DOHH2 (cell line): ENCODE measurements at regions not wholly inside any gene's neighbourhood (a gene's known extent, or its start where the extent isn't known, plus 50 kb on each side); places are given as distances from the start of the nearest gene placed in this dataset.

Experiments
- H3F3A ChIP-seq: fragments of 200-600 bp; sonication (generic), shearing (Covaris generic); 2 replicates; pipeline ENCODE4 v1.6.0; 2016; ENCODE audit warnings: antibody characterized with exemption, mild to moderate bottlenecking; ENCODE audit not compliant: control insufficient read depth, insufficient read depth
- H3K27ac ChIP-seq: fragments of 200-600 bp; sonication (generic); 2 replicates; pipeline ENCODE4 v1.5.1; 2014; ENCODE audit warnings: low read depth, mild to moderate bottlenecking, low read length, moderate library complexity
- H3K27me3 ChIP-seq: fragments of 200-600 bp; sonication (generic); 2 replicates; pipeline ENCODE4 v1.6.1; 2014; ENCODE audit warnings: mild to moderate bottlenecking, low read length, mixed read lengths; ENCODE audit not compliant: control insufficient read depth
- H3K36me3 ChIP-seq: fragments of 200-600 bp; sonication (generic); 2 replicates; pipeline ENCODE4 v1.6.1; 2014; ENCODE audit warnings: mild to moderate bottlenecking, low read length, moderate library complexity, mixed read lengths; ENCODE audit not compliant: control insufficient read depth
- H3K4me1 ChIP-seq: fragments of 200-600 bp; sonication (generic); 2 replicates; pipeline ENCODE4 v1.6.1; 2014; ENCODE audit warnings: mild to moderate bottlenecking, low read length, mixed read lengths; ENCODE audit not compliant: control insufficient read depth
- H3K4me2 ChIP-seq: fragments of 200-600 bp; sonication (generic); 2 replicates; pipeline ENCODE4 v1.6.0; 2014; ENCODE audit warnings: mild to moderate bottlenecking, low read length, moderate library complexity
- H3K4me3 ChIP-seq: fragments of 200-600 bp; sonication (generic); 2 replicates; pipeline ENCODE4 v1.5.1; 2014; ENCODE audit warnings: mild to moderate bottlenecking, low read length, mixed read lengths
- H3K79me2 ChIP-seq: fragments of 200-600 bp; sonication (generic); 2 replicates; pipeline ENCODE4 v1.6.1; 2014; ENCODE audit warnings: mild to moderate bottlenecking, low read length, mixed read lengths; ENCODE audit not compliant: control insufficient read depth
- H3K9me2 ChIP-seq: fragments of 200-600 bp; sonication (generic); replicated peaks from 2 replicates; pipeline ENCODE4 v1.6.1; 2014; ENCODE audit warnings: mild to moderate bottlenecking, low read length, mixed read lengths; ENCODE audit not compliant: control insufficient read depth
- H3K9me3 ChIP-seq: fragments of 200-600 bp; sonication (generic); 2 replicates; pipeline ENCODE4 v1.6.1; 2014; ENCODE audit warnings: antibody characterized with exemption, low read length, mixed read lengths; ENCODE audit not compliant: control insufficient read depth, insufficient read depth
- H4K20me1 ChIP-seq: fragments of 200-600 bp; sonication (generic); 2 replicates; pipeline ENCODE4 v1.6.0; 2014; ENCODE audit warnings: low read depth, mild to moderate bottlenecking, antibody characterized with exemption, low read length, moderate library complexity; ENCODE audit not compliant: control insufficient read depth, insufficient read depth
- CTCF ChIP-seq: fragments of 200-600 bp; sonication (generic); IDR thresholded peaks from one replicate; pipeline ENCODE4 v1.5.1; 2014; ENCODE audit warnings: antibody characterized with exemption, mild to moderate bottlenecking, low read depth, low read length; ENCODE audit not compliant: poor library complexity, severe bottlenecking
- EZH2phosphoT487 ChIP-seq: fragments of 200-600 bp; sonication (generic); IDR thresholded peaks from 2 replicates; pipeline ENCODE4 v1.6.1; 2017; ENCODE audit warnings: borderline replicate concordance, mild to moderate bottlenecking, antibody characterized with exemption, low read length, moderate library complexity, mixed read lengths

DNA sequence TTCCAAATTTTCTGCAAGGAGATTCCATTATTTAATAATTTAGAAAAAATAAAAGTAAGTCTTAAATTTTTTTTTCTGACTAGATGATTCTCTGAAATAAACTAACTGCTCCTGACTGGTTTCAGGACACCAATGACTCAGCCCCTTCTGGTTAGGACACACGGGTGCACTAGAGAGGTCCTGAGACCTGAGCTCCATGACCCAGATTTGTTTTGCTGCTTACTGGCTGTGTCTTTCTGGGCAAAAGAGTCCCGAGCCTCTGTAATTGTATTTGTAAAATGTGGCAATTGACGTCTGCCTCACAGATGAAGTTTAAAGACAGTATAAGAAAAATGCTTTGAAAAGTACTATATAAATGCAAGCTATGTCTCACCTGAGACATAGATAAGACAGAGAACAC lies 89.1 kb downstream of the SLC24A2 start:
- Histone ChIP-seq H3K27ac (no peak overlapping the region), H4K20me1 (no peaks in the 10 kb centered on the region), H3K79me2 (no peaks in the 10 kb centered on the region), H3K4me3 (no peak overlapping the region), H3K36me3 (no peaks in the 10 kb centered on the region), H3K9me2 (no peaks in the 10 kb centered on the region), H3K9me3 (no peaks in the 10 kb centered on the region), H3K27me3 (no peaks in the 10 kb centered on the region), H3K4me1 (no peaks in the 10 kb centered on the region), H3F3A (no peaks in the 10 kb centered on the region), H3K4me2 (no peak overlapping the region)
- TF ChIP-seq CTCF (no peak), EZH2phosphoT487 (no peak)

DNA sequence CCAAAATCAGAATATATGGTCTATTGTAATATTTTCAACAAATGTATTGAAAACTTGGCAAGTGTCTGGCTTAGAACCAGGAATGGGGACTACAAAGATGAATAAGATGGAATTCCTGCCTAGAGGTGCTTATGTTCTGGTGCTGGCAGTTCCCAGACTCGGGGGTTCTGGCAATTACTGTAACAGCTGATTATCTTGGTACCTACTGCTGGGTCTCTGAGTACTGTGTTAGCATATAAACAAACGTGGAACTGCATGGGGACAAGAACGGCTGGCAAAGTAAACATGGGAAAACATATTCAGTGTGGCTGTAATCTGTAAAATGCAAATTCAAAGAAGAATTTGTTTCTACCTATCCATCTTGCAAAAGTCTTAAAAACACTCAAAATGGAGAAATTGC lies 89.9 kb downstream of the SLC24A2 start:
- Histone ChIP-seq H3F3A (no peaks in the 10 kb centered on the region), H3K4me1 (no peaks in the 10 kb centered on the region), H3K79me2 (no peaks in the 10 kb centered on the region), H4K20me1 (no peaks in the 10 kb centered on the region), H3K27ac (no peak overlapping the region), H3K27me3 (no peaks in the 10 kb centered on the region), H3K9me3 (no peaks in the 10 kb centered on the region), H3K4me2 (no peak overlapping the region), H3K36me3 (no peaks in the 10 kb centered on the region), H3K4me3 (no peak overlapping the region), H3K9me2 (no peaks in the 10 kb centered on the region)
- no peak for TF ChIP-seq CTCF
- TF ChIP-seq EZH2phosphoT487: no peak

GRCh38 chr9:19694601-19695000 lies 94.2 kb downstream of the SLC24A2 start:
- Histone ChIP-seq H3K4me3 (no peak overlapping the region), H3K4me2 (no peak overlapping the region), H3K36me3 (no peaks in the 10 kb centered on the region), H3K27ac (no peak overlapping the region), H3K27me3 (no peaks in the 10 kb centered on the region), H3K9me2 (no peaks in the 10 kb centered on the region), H3K4me1 (no peaks in the 10 kb centered on the region), H4K20me1 (no peaks in the 10 kb centered on the region), H3K9me3 (no peaks in the 10 kb centered on the region), H3F3A (no peaks in the 10 kb centered on the region), H3K79me2 (no peaks in the 10 kb centered on the region)
- TF ChIP-seq EZH2phosphoT487: no peak
- TF ChIP-seq CTCF: no peak

DNA sequence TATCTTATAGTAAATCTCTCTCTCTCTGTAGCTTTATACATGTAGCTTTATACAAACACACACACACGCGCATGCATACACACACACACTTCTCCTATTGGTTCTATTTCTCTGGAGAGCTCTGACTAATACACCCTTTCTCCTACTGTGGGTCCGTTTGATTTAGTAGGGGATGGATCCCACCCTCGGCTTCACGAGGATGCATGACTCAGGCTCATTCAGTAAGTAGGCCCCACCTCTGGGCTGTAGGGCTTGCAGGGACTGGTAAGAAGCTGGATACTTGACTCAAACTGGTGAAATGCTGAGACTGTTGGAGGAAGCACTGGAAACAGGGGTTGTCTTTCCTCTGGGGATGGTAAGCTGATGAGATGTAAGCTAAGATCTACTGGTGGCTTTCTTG lies 98.7 kb downstream of the SLC24A2 start:
- Histone ChIP-seq H3K9me3 (no peaks in the 10 kb centered on the region), H3F3A (no peaks in the 10 kb centered on the region), H3K4me1 (no peaks in the 10 kb centered on the region), H4K20me1 (no peaks in the 10 kb centered on the region), H3K4me3 (no peak overlapping the region), H3K36me3 (no peaks in the 10 kb centered on the region), H3K27ac (no peak overlapping the region), H3K27me3 (no peaks in the 10 kb centered on the region), H3K9me2 (no peaks in the 10 kb centered on the region), H3K4me2 (no peak overlapping the region), H3K79me2 (no peaks in the 10 kb centered on the region)
- no peak for TF ChIP-seq CTCF
- TF ChIP-seq EZH2phosphoT487: no peak
